GM12864 (cell line): ENCODE measurements at regions not wholly inside any gene's neighbourhood (a gene's known extent, or its start where the extent isn't known, plus 50 kb on each side); places are given as distances from the start of the nearest gene placed in this dataset.

ENCODE experiments used
- DNase-seq: peaks from one replicate; pipeline ENCODE4 v3.0.0-alpha.2; 2011; ENCODE audit warnings: low read depth
- H3K4me3 ChIP-seq: 2 replicates; pipeline ENCODE4 v1.5.1; 2011; ENCODE audit warnings: mild to moderate bottlenecking, low read depth, low read length, control low read depth
- CTCF ChIP-seq: IDR thresholded peaks from 2 replicates; pipeline ENCODE4 v1.5.1; 2011; ENCODE audit warnings: low read depth, mild to moderate bottlenecking, moderate library complexity, low read length, control low read depth, inconsistent platforms; ENCODE audit errors: missing control alignments

DNA sequence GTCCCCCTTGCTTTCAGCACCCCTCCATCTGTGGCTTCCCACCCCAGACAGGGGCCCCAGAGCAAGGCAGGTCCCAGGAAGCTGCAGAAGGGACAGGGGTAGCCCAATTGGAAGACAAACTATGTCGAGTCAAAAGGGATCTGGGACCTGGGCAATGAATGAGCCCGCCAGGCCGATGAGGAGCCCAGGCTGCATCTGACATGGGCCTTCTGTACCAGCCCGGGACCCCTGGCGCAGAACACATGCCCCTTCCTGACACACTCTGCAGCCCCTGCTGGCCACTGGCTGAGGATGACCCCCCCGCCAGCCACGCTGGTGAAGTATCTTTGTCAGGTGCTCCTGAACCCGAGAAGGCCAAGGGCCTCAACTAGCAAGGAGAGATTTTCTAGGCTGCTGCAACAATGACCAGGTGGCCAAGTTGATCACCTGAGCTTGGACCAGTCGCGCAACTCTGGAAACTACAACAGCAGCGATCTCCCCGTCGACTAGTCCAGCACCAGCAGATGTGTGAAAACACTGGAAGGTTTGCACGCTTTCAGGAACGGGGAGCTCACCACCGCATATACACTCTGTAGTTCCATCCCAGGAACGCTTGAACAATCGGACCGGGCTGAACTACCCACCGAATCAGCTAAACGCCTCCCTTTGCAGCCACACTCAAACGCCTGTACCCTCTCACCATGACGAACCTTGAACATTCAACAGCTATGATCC lies 119.0 kb downstream of the NCOR2 start:
- no peak for TF ChIP-seq CTCF
- H3K4me3 ChIP-seq: no peak overlapping the region
- DNase-seq: no peak

- TF ChIP-seq CTCF: no peak
- H3K4me3 ChIP-seq: no peak overlapping the region
These were observed 121.0 kb downstream of the NCOR2 start for GRCh38 chr12:124446364-124446763.

DNA sequence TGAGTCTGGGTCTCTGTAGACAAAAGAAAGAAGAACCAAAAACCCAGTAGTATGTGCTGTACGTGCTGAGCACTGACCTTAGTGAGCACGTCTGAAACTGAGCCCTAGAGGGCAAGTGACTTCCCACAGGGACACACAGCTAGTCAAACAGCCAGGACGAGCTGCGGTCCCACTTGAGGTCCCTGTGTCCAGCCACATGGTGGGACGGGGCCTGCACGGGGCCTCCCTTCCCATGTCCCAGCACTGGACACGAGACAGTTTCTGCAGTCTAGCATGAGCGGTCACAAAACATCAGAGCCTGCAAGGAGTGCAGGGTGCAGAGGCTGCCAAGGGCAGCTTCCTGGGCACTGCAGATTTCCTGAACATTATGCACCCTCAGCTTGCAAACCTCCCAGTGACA lies 121.6 kb downstream of the NCOR2 start:
- no peak overlapping the region for H3K4me3 ChIP-seq
- no peak for DNase-seq
- no peak for TF ChIP-seq CTCF

More at GRCh38 chr12:124446364-124446763, 121.0 kb downstream of the NCOR2 start:
- no peak for DNase-seq

DNA sequence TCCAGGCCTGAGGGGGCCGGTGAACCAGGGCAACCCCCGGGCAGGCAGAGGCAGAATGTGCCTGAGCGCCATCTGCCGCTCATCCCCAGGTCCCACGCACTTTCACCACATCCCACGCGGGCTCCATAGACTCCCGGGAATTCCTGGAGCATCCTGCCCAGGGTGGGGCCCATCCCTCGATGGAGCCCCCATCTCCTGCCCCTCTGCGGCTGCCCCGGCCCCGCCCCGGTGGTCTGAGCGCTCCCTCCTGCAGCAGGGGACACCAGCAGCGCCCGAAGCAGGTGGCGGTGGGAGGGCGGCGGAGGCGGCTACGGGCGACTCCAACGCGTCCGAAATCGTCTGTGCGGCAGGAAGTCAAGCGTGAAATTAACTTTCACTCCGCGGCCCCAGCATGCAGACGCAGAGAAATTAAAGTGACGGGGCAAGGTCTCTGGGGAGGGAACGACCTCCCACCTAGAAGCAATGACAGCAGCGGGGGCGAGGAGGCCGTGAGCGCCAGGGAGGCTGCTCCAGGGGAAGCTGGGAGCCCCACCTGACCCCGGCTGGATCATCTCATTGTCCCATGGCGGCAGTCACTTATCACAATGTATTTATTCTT lies 122.2 kb downstream of the NCOR2 start:
- H3K4me3 ChIP-seq: no peak overlapping the region
- no peak for DNase-seq
- no peak for TF ChIP-seq CTCF

GRCh38 chr12:124443931-124444712 lies 123.3 kb downstream of the NCOR2 start:
- no peak for DNase-seq

More at GRCh38 chr12:124443931-124444712, 123.3 kb downstream of the NCOR2 start:
- TF ChIP-seq CTCF: no peak
- no peak overlapping the region for H3K4me3 ChIP-seq
